ENCODE measurements at regions not wholly inside any gene's neighbourhood (a gene's known extent, or its start where the extent isn't known, plus 50 kb on each side); places are given as distances from the start of the nearest gene placed in this dataset.

DNA sequence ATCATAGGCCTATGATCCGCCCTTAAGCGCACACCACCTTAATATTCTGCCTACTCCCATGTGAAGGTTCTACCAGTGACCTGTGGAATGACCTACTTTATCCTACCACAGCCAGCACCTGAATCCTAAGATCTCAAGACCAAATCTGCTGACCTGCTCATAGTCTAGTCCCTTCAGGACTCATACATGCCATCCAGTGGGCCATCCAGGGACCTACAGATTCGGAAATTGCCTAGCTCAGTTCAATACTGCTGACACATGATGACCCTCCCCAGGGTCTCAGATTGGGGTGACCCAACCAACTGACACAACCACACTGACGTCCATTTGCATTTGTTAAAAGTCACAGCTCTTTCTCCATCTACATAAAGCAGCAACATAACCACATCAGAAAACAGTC, 443.8 kb upstream of the ST8SIA4 start:
- no peak for DNase-seq (ENCODE audit: low read depth, low spot score)
- Histone ChIP-seq H3K27me3 (ENCODE audit: control insufficient read depth in 2 of 2, insufficient read depth in 2 of 2, low read length in 2 of 2) (no peaks in the 10 kb centered on the region), H3K36me3 (ENCODE audit: control insufficient read depth in 2 of 2, extremely low read depth in 1 of 2, insufficient read depth in 2 of 2, low read length in 2 of 2) (no peaks in the 10 kb centered on the region), H3K27ac (ENCODE audit: insufficient read depth, low read depth, low read length) (no peak overlapping the region), H3K4me3 (replicated peaks in 1 of 3; ENCODE audit: insufficient read depth in 1 of 3, low read depth in 1 of 3, low read length in 3 of 3) (no peak overlapping the region), H3K9me1 (replicated peaks; ENCODE audit: control insufficient read depth, extremely low read depth, insufficient read depth, low read length) (no peaks in the 10 kb centered on the region), H2AFZ (ENCODE audit: low read depth, low read length) (no peak overlapping the region), H4K20me1 (replicated peaks; ENCODE audit: control insufficient read depth, extremely low read depth, insufficient read depth, low read length) (no peaks in the 10 kb centered on the region), H3K79me2 (ENCODE audit: control insufficient read depth, insufficient read depth, low read length) (no peaks in the 10 kb centered on the region), H3K9me3 (replicated peaks; ENCODE audit: control insufficient read depth, insufficient read depth, low read length) (no peaks in the 10 kb centered on the region), H3K4me2 (ENCODE audit: insufficient read depth, low read length) (no peak overlapping the region), H3K4me1 (ENCODE audit: control insufficient read depth, extremely low read depth, insufficient read depth, low read length) (no peaks in the 10 kb centered on the region), H3K9ac (replicated peaks; ENCODE audit: extremely low read depth, insufficient read depth, low read length) (no peak overlapping the region)
- TF ChIP-seq, protein P1, sequence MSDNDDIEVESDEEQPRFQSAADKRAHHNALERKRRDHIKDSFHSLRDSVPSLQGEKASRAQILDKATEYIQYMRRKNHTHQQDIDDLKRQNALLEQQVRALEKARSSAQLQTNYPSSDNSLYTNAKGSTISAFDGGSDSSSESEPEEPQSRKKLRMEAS (IDR thresholded peaks at IDR 0.05; ENCODE audit: insufficient read depth, insufficient read length): no peak
- TF ChIP-seq POLR2A (IDR thresholded peaks at IDR 0.05; ENCODE audit: low read depth, low read length) (no peak), JUN (IDR thresholded peaks at IDR 0.05; ENCODE audit: borderline replicate concordance, insufficient read depth, insufficient read length, low read depth) (no peak), FOS (IDR thresholded peaks at IDR 0.05; ENCODE audit: borderline replicate concordance, insufficient read depth, low read length) (no peak)
- POLR2A ChIA-PET: no interaction called here
- intact Hi-C loops (cut with micrococcal nuclease): no loop called here
- CTCF ChIA-PET: interaction anchor here (1.1 to 1.6 kb wide), 2 partner anchors 26 to 43 kb away, joined by 3 to 5 read pairs; no protein-coding TSS in a partner anchor
- dilution Hi-C loops (cut with MboI; ENCODE audit: extremely low pct_ligation_motif_present, low sequenced_read_pairs): no loop called here
- BruUV-seq (replicated peaks): no TSS peak
- no peak for FAIRE-seq

DNA sequence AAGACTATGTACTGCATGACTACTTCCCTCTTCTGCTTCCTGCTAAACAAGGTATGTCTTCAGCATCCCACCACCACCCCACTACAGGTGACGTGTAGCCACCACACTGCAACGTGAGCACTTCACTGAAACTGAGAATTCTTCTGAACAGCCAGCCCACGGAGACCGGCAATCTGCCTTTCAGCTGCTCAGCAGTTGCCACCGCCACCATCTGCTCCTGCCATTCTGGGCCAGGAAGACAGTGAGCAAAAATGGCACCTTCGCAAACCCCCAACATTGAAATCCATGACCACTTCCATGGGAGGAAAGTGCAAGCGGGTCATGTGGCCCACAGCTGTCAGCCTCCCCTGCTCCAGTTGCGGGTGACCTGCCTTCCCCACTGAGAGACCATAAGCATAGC, 443.4 kb upstream of the ST8SIA4 start:
- Histone ChIP-seq H3K4me1 (ENCODE audit: control insufficient read depth, extremely low read depth, insufficient read depth, low read length) (no peaks in the 10 kb centered on the region), H4K20me1 (replicated peaks; ENCODE audit: control insufficient read depth, extremely low read depth, insufficient read depth, low read length) (no peaks in the 10 kb centered on the region), H3K36me3 (ENCODE audit: control insufficient read depth in 2 of 2, extremely low read depth in 1 of 2, insufficient read depth in 2 of 2, low read length in 2 of 2) (no peaks in the 10 kb centered on the region), H3K27me3 (ENCODE audit: control insufficient read depth in 2 of 2, insufficient read depth in 2 of 2, low read length in 2 of 2) (no peaks in the 10 kb centered on the region), H3K9me3 (replicated peaks; ENCODE audit: control insufficient read depth, insufficient read depth, low read length) (no peaks in the 10 kb centered on the region), H3K4me3 (replicated peaks in 1 of 3; ENCODE audit: insufficient read depth in 1 of 3, low read depth in 1 of 3, low read length in 3 of 3) (no peak overlapping the region), H3K4me2 (ENCODE audit: insufficient read depth, low read length) (no peak overlapping the region), H2AFZ (ENCODE audit: low read depth, low read length) (no peak overlapping the region), H3K9ac (replicated peaks; ENCODE audit: extremely low read depth, insufficient read depth, low read length) (no peak overlapping the region), H3K27ac (ENCODE audit: insufficient read depth, low read depth, low read length) (no peak overlapping the region), H3K9me1 (replicated peaks; ENCODE audit: control insufficient read depth, extremely low read depth, insufficient read depth, low read length) (no peaks in the 10 kb centered on the region), H3K79me2 (ENCODE audit: control insufficient read depth, insufficient read depth, low read length) (no peaks in the 10 kb centered on the region)
- TF ChIP-seq GATA2 (IDR thresholded peaks at IDR 0.05; ENCODE audit: insufficient read depth, insufficient read length, low read depth, low read length) (no peak), FOS (IDR thresholded peaks at IDR 0.05; ENCODE audit: borderline replicate concordance, insufficient read depth, low read length) (no peak), MYC (IDR thresholded peaks at IDR 0.05; ENCODE audit: low read depth, low read length) (no peak), POLR2AphosphoS5 (IDR thresholded peaks at IDR 0.05; ENCODE audit: insufficient read depth, low read depth, low read length) (no peak), POLR2A (IDR thresholded peaks at IDR 0.05; ENCODE audit: low read depth, low read length) (no peak), EZH2 (IDR thresholded peaks at IDR 0.05; ENCODE audit: borderline replicate concordance, low read depth, low read length, severe bottlenecking) (no peak), JUN (IDR thresholded peaks at IDR 0.05; ENCODE audit: borderline replicate concordance, insufficient read depth, insufficient read length, low read depth) (no peak)
- TF ChIP-seq, protein P2, sequence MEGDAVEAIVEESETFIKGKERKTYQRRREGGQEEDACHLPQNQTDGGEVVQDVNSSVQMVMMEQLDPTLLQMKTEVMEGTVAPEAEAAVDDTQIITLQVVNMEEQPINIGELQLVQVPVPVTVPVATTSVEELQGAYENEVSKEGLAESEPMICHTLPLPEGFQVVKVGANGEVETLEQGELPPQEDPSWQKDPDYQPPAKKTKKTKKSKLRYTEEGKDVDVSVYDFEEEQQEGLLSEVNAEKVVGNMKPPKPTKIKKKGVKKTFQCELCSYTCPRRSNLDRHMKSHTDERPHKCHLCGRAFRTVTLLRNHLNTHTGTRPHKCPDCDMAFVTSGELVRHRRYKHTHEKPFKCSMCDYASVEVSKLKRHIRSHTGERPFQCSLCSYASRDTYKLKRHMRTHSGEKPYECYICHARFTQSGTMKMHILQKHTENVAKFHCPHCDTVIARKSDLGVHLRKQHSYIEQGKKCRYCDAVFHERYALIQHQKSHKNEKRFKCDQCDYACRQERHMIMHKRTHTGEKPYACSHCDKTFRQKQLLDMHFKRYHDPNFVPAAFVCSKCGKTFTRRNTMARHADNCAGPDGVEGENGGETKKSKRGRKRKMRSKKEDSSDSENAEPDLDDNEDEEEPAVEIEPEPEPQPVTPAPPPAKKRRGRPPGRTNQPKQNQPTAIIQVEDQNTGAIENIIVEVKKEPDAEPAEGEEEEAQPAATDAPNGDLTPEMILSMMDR (IDR thresholded peaks at IDR 0.05; ENCODE audit: extremely low read depth in 1 of 2, insufficient read depth in 1 of 2, low read depth in 1 of 2, low read length in 2 of 2): no peak
- TF ChIP-seq, protein P1 (IDR thresholded peaks at IDR 0.05; ENCODE audit: insufficient read depth, insufficient read length): no peak
- ChIA-PET CTCF (interaction anchor here (1.6 kb wide), 1 partner anchor 44 kb away, joined by 5 read pairs; no protein-coding TSS in a partner anchor), POLR2A (no interaction called here)
- intact Hi-C loops (cut with micrococcal nuclease): no loop called here
- dilution Hi-C loops (cut with MboI; ENCODE audit: extremely low pct_ligation_motif_present, low sequenced_read_pairs): no loop called here
- FAIRE-seq (no peak), DNase-seq (ENCODE audit: low read depth, low spot score) (no peak)
- no TSS peak for BruUV-seq (replicated peaks)
